CD4-positive, alpha-beta T cell (primary cell): ENCODE measurements at regions not wholly inside any gene's neighbourhood (a gene's known extent, or its start where the extent isn't known, plus 50 kb on each side); places are given as distances from the start of the nearest gene placed in this dataset.

Source experiments
- ATAC-seq: fragments of 200-7000 bp; cut with Tn5 transposase; one replicate; pipeline ENCODE4 v1.10.0; 2022; ENCODE audit warnings: mild to moderate bottlenecking; ENCODE audit not compliant: poor library complexity
- CTCF ChIA-PET: fragments of 350-600 bp; sonication (Branson Sonifier 250); formaldehyde crosslinking; loops from one replicate; lab custom pipeline; 2021; ENCODE audit warnings: antibody characterized with exemption, inconsistent platforms; lab: Charles Lee
- POLR2A ChIA-PET: fragments of 350-600 bp; sonication (Branson Sonifier 250); formaldehyde crosslinking; loops from one replicate; lab custom pipeline; 2021; ENCODE audit warnings: antibody characterized with exemption, inconsistent platforms; lab: Charles Lee
- DNase-seq, 14 experiments: peaks; one replicate each; pipeline ENCODE4 v3.0.0-alpha.2; 2013 to 2020; ENCODE audit warnings: mixed read lengths in 2 of 14
- H3K27ac ChIP-seq, 2 donors: one replicate each; pipeline versions ENCODE4 v1.5.1 to v1.7.0; 2013; ENCODE audit warnings: low read length in 2 of 2, low read depth in 1 of 2, mild to moderate bottlenecking in 1 of 2
- H3K27me3 ChIP-seq, 2 experiments: 1 replicate in 1 of 2; 2 replicates in 1 of 2; pipeline versions ENCODE4 v1.6.1 to v1.7.0; 2013; ENCODE audit warnings: low read length in 2 of 2, control low read depth in 1 of 2, mild to moderate bottlenecking in 1 of 2, moderate library complexity in 1 of 2; ENCODE audit not compliant: insufficient read depth in 2 of 2, control insufficient read depth in 1 of 2
- H3K36me3 ChIP-seq: one replicate; pipeline ENCODE4 v1.6.1; 2013; ENCODE audit warnings: low read length, control low read depth; ENCODE audit not compliant: insufficient read depth
- H3K4me1 ChIP-seq: one replicate; pipeline ENCODE4 v1.6.1; 2013; ENCODE audit warnings: low read length, control low read depth; ENCODE audit not compliant: insufficient read depth
- H3K4me3 ChIP-seq: one replicate; pipeline ENCODE4 v1.5.1; 2013; ENCODE audit warnings: mild to moderate bottlenecking, low read length, moderate library complexity
- H3K9me3 ChIP-seq, 2 experiments: 1 replicate in 1 of 2; 2 replicates in 1 of 2; pipeline versions ENCODE4 v1.6.1 to v1.7.0; 2013; ENCODE audit warnings: low read length in 2 of 2, mild to moderate bottlenecking in 2 of 2, control low read depth in 1 of 2, moderate library complexity in 1 of 2; ENCODE audit not compliant: control insufficient read depth in 1 of 2, insufficient read depth in 1 of 2
- H3K27ac Mint-ChIP-seq: one replicate; pipeline ENCODE4 v1.8.0; 2020; ENCODE audit warnings: mixed read lengths
- H3K27me3 Mint-ChIP-seq: one replicate; pipeline ENCODE4 v1.8.0; 2021; ENCODE audit warnings: mixed read lengths
- H3K36me3 Mint-ChIP-seq: one replicate; pipeline ENCODE4 v1.8.0; 2021; ENCODE audit warnings: low read depth, mixed read lengths
- H3K4me1 Mint-ChIP-seq: one replicate; pipeline ENCODE4 v1.8.0; 2021; ENCODE audit warnings: low read depth, mixed read lengths
- H3K4me3 Mint-ChIP-seq: one replicate; pipeline ENCODE4 v1.8.0; 2020; ENCODE audit warnings: mild to moderate bottlenecking, mixed read lengths
- H3K9me3 Mint-ChIP-seq: one replicate; pipeline ENCODE4 v1.8.0; 2020; ENCODE audit warnings: mixed read lengths
- CTCF ChIP-seq: fragments of 200-600 bp; IDR thresholded peaks from one replicate; pipeline ENCODE4 v1.8.0; 2022; ENCODE audit warnings: antibody characterized with exemption, mild to moderate bottlenecking
- intact Hi-C, 2 experiments: fragments of 100-400 bp; cut with DNase I in 1 of 2; cut with micrococcal nuclease in 1 of 2; formaldehyde crosslinking; loops; one replicate each; pipeline versions ENCODE4 v1.15.1 to v1.9.0; 2023 to 2025; cut with DNase I, micrococcal nuclease

GRCh38 chr9:82706786-82707185 lies 356.2 kb downstream of the RASEF start:
- ChIA-PET POLR2A (no interaction called here), CTCF (no interaction called here)
- no peak for TF ChIP-seq CTCF
- H3K27ac Mint-ChIP-seq = no peak overlapping the region
- no peaks in the 10 kb centered on the region for H3K27me3 Mint-ChIP-seq
- Histone ChIP-seq H3K27ac (no peak overlapping the region), H3K4me3 (no peak overlapping the region), H3K4me1 (no peaks in the 10 kb centered on the region), H3K9me3 (no peaks in the 10 kb centered on the region), H3K27me3 (no peaks in the 10 kb centered on the region), H3K36me3 (no peaks in the 10 kb centered on the region)
- DNase-seq (no peak), ATAC-seq (no peak)
- intact Hi-C loops = no loop called here
- no peak overlapping the region for H3K4me3 Mint-ChIP-seq
- no peaks in the 10 kb centered on the region for H3K9me3 Mint-ChIP-seq
- H3K4me1 Mint-ChIP-seq = no peaks in the 10 kb centered on the region
- no peaks in the 10 kb centered on the region for H3K36me3 Mint-ChIP-seq

GRCh38 chr9:82716821-82717220 lies 346.1 kb downstream of the RASEF start:
- Histone ChIP-seq H3K27ac (no peak overlapping the region), H3K27me3 (no peaks in the 10 kb centered on the region), H3K4me3 (no peak overlapping the region), H3K4me1 (no peaks in the 10 kb centered on the region), H3K36me3 (no peaks in the 10 kb centered on the region), H3K9me3 (no peaks in the 10 kb centered on the region)
- no peak overlapping the region for H3K27ac Mint-ChIP-seq
- no peak for TF ChIP-seq CTCF
- CTCF ChIA-PET = no interaction called here
- peaks cover 5% of the 10 kb centered on the region for H3K9me3 Mint-ChIP-seq
- POLR2A ChIA-PET = no interaction called here
- no peaks in the 10 kb centered on the region for H3K4me1 Mint-ChIP-seq
- intact Hi-C loops = no loop called here
- H3K27me3 Mint-ChIP-seq = no peaks in the 10 kb centered on the region
- ATAC-seq = no peak
- no peak overlapping the region for H3K4me3 Mint-ChIP-seq
- no peaks in the 10 kb centered on the region for H3K36me3 Mint-ChIP-seq
- no peak for DNase-seq

- Mint-ChIP-seq H3K4me1 (no peaks in the 10 kb centered on the region), H3K9me3 (no peaks in the 10 kb centered on the region), H3K27ac (no peak overlapping the region), H3K36me3 (no peaks in the 10 kb centered on the region), H3K27me3 (no peaks in the 10 kb centered on the region), H3K4me3 (no peak overlapping the region)
- ATAC-seq (no peak), DNase-seq (no peak)
- ChIA-PET POLR2A (no interaction called here), CTCF (no interaction called here)
- Histone ChIP-seq H3K4me3 (no peak overlapping the region), H3K4me1 (no peaks in the 10 kb centered on the region), H3K9me3 (no peaks in the 10 kb centered on the region), H3K27ac (no peak overlapping the region), H3K36me3 (no peaks in the 10 kb centered on the region), H3K27me3 (no peaks in the 10 kb centered on the region)
- no peak for TF ChIP-seq CTCF
- intact Hi-C loops = no loop called here
These were observed 342.4 kb downstream of the RASEF start for GRCh38 chr9:82720515-82720914.
